Keratinocyte (primary cell): ENCODE measurements at regions not wholly inside any gene's neighbourhood (a gene's known extent, or its start where the extent isn't known, plus 50 kb on each side); places are given as distances from the start of the nearest gene placed in this dataset.

Experiments
- DNase-seq: peaks from one replicate; pipeline ENCODE4 v3.0.0-alpha.2; 2011; ENCODE audit warnings: low read depth, missing footprints, low spot score
- FAIRE-seq: peaks from 2 replicates; lab custom pipeline; 2011; peaks lifted over from hg19 to GRCh38; lab: Jason Lieb, UNC
- H2AFZ ChIP-seq: 2 replicates; pipeline ENCODE4 v1.6.0; 2012; ENCODE audit warnings: low read length, control low read depth, inconsistent platforms; ENCODE audit not compliant: control insufficient read depth
- H3K27ac ChIP-seq: 2 replicates; pipeline ENCODE4 v1.5.1; 2011; ENCODE audit warnings: low read length; ENCODE audit not compliant: control insufficient read depth, insufficient read depth
- H3K27me3 ChIP-seq: 3 replicates; pipeline ENCODE4 v1.6.0; 2011; ENCODE audit warnings: low read length; ENCODE audit not compliant: control insufficient read depth, insufficient read depth; ENCODE audit errors: extremely low read depth
- H3K36me3 ChIP-seq, 2 experiments: 2 replicates in 1 of 2; 3 replicates in 1 of 2; pipeline ENCODE4 v1.5.1; 2011; ENCODE audit warnings: low read length in 2 of 2, mild to moderate bottlenecking in 1 of 2; ENCODE audit not compliant: control insufficient read depth in 2 of 2, insufficient read depth in 2 of 2; ENCODE audit errors: extremely low read depth in 1 of 2
- H3K4me1 ChIP-seq: 3 replicates; pipeline ENCODE4 v1.5.1; 2011; ENCODE audit warnings: low read length; ENCODE audit not compliant: control insufficient read depth, insufficient read depth; ENCODE audit errors: extremely low read depth
- H3K4me2 ChIP-seq: 3 replicates; pipeline ENCODE4 v1.6.0; 2011; ENCODE audit warnings: low read depth, low read length; ENCODE audit not compliant: control insufficient read depth, insufficient read depth; ENCODE audit errors: extremely low read depth
- H3K4me3 ChIP-seq, 3 experiments: fragments of 200-600 bp in 1 of 3; sonication (generic) in 1 of 3; 2 replicates in 2 of 3; 3 replicates in 1 of 3; pipeline ENCODE4 v1.5.1; 2011 to 2016; ENCODE audit warnings: low read length in 3 of 3, mild to moderate bottlenecking in 3 of 3, control low read depth in 2 of 3, inconsistent platforms in 1 of 3, low read depth in 1 of 3, mixed read lengths in 1 of 3, mixed run types in 1 of 3, moderate library complexity in 1 of 3; ENCODE audit not compliant: control insufficient read depth in 2 of 3, insufficient read depth in 2 of 3; ENCODE audit errors: extremely low read depth in 1 of 3
- H3K79me2 ChIP-seq: 2 replicates; pipeline ENCODE4 v1.6.0; 2012; ENCODE audit warnings: low read length; ENCODE audit not compliant: control insufficient read depth, insufficient read depth
- H3K9ac ChIP-seq: 3 replicates; pipeline ENCODE4 v1.6.0; 2011; ENCODE audit warnings: low read length; ENCODE audit not compliant: control insufficient read depth, insufficient read depth; ENCODE audit errors: extremely low read depth
- H3K9me1 ChIP-seq: 3 replicates; pipeline ENCODE4 v1.6.0; 2011; ENCODE audit warnings: low read length; ENCODE audit not compliant: control insufficient read depth, insufficient read depth; ENCODE audit errors: extremely low read depth
- H3K9me3 ChIP-seq: 2 replicates; pipeline ENCODE4 v1.5.1; 2012; ENCODE audit warnings: low read depth, low read length; ENCODE audit not compliant: control insufficient read depth
- H4K20me1 ChIP-seq: 3 replicates; pipeline ENCODE4 v1.6.0; 2011; ENCODE audit warnings: low read length; ENCODE audit not compliant: control insufficient read depth, insufficient read depth; ENCODE audit errors: extremely low read depth
- CTCF ChIP-seq, 3 experiments: IDR thresholded peaks in 1 of 3; conservative IDR thresholded peaks in 1 of 3; optimal IDR thresholded peaks in 1 of 3; 2 replicates in 2 of 3; 3 replicates in 1 of 3; pipeline versions ENCODE3 to v1.5.1; 2011; ENCODE audit warnings: low read length in 3 of 3, mild to moderate bottlenecking in 3 of 3, moderate library complexity in 2 of 3, control low read depth in 1 of 3, inconsistent platforms in 1 of 3; ENCODE audit not compliant: insufficient read depth in 2 of 3; ENCODE audit errors: extremely low read depth in 1 of 3
- EZH2 ChIP-seq: IDR thresholded peaks from one replicate; pipeline ENCODE4 v1.6.1; 2012; ENCODE audit warnings: inconsistent platforms, mild to moderate bottlenecking, low read length, moderate library complexity
- dilution Hi-C: fragments of 300-500 bp; cut with MboI; formaldehyde crosslinking; loops from one replicate; pipeline ENCODE4 v1.7.0; 2020; ENCODE audit warnings: low sequenced_read_pairs; ENCODE audit not compliant: extremely low pct_ligation_motif_present

DNA sequence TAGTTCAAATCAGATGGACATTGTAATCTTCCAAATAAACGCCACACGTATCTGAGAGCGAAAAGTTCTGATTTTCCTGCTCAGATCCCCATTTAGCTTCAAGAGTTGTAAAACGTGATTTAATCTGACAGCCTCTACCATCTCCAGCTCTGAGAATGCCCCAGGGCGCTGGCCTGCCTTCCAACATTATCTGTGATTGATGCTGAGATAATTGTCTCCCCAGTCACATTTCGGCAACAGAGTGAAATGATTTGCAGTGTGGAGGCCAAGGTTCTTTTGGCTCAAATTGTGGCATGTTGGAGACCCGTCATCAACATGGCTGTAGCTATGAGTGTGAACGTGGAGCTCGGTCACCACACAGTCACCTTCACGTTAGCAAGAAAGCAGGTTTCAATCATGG lies 283.4 kb downstream of the BRD1 start:
- dilution Hi-C loops, result no loop called here
- no peak for FAIRE-seq
- H3K4me1 ChIP-seq, result no peaks in the 10 kb centered on the region
- H2AFZ ChIP-seq, result no peak overlapping the region
- TF ChIP-seq CTCF (optimal IDR thresholded peaks at IDR 0.05 in 1 of 3, IDR thresholded peaks at IDR 0.05 in 1 of 3, conservative IDR thresholded peaks at IDR 0.05 in 1 of 3; ENCODE audit: extremely low read depth in 1 of 3, insufficient read depth in 2 of 3, low read length in 3 of 3), result no peak
- no peak for TF ChIP-seq EZH2
- no peak for DNase-seq
- H3K79me2 ChIP-seq, result no peaks in the 10 kb centered on the region
- H3K36me3 ChIP-seq, result no peaks in the 10 kb centered on the region
- H3K27me3 ChIP-seq, result no peaks in the 10 kb centered on the region
- no peak overlapping the region for H3K27ac ChIP-seq
- peaks cover 13% of the 10 kb centered on the region for H3K9me3 ChIP-seq
- no peak overlapping the region for H3K4me3 ChIP-seq
- no peak overlapping the region for H3K9ac ChIP-seq
- H4K20me1 ChIP-seq, result no peaks in the 10 kb centered on the region
- H3K9me1 ChIP-seq, result no peaks in the 10 kb centered on the region
- no peak overlapping the region for H3K4me2 ChIP-seq

DNA sequence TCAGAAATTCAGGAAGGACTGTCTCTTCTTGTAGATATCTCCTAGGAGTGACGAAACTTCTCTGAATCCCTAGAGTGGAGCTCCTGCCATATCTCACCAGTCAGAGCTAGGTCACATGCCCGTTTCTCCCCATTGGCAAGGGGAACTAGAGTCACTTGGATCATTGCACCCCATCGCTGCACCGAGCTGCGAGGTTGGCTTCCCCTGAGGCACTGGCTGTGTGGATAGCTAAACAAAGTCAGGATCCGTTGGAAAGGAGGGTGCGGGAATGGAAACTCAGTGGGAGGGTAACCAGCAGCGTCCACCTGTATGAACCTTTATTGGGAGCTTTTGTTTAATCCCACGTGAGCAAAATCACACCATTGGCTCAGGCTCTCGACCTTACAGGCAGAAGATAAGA lies 283.8 kb downstream of the BRD1 start:
- no peak overlapping the region for H3K9ac ChIP-seq
- H3K27ac ChIP-seq, result no peak overlapping the region
- H3K4me3 ChIP-seq, result no peak overlapping the region
- dilution Hi-C loops, result no loop called here
- no peaks in the 10 kb centered on the region for H3K36me3 ChIP-seq
- no peak overlapping the region for H3K4me2 ChIP-seq
- H4K20me1 ChIP-seq, result no peaks in the 10 kb centered on the region
- H3K9me1 ChIP-seq, result no peaks in the 10 kb centered on the region
- no peak for FAIRE-seq
- H3K9me3 ChIP-seq, result peaks cover 10% of the 10 kb centered on the region
- DNase-seq, result no peak
- H3K4me1 ChIP-seq, result no peaks in the 10 kb centered on the region
- H2AFZ ChIP-seq, result no peak overlapping the region
- no peak for TF ChIP-seq EZH2
- no peak for TF ChIP-seq CTCF (optimal IDR thresholded peaks at IDR 0.05 in 1 of 3, IDR thresholded peaks at IDR 0.05 in 1 of 3, conservative IDR thresholded peaks at IDR 0.05 in 1 of 3; ENCODE audit: extremely low read depth in 1 of 3, insufficient read depth in 2 of 3, low read length in 3 of 3)
- H3K27me3 ChIP-seq, result no peaks in the 10 kb centered on the region
- H3K79me2 ChIP-seq, result no peaks in the 10 kb centered on the region
